T-cell (primary cell): ENCODE measurements at regions not wholly inside any gene's neighbourhood (a gene's known extent, or its start where the extent isn't known, plus 50 kb on each side); places are given as distances from the start of the nearest gene placed in this dataset.

Experiments
- ATAC-seq, 4 experiments: fragments of 200-7000 bp in 3 of 4; fragments of 150-1000 bp in 1 of 4; cut with Tn5 transposase; replicated peaks in 1 of 4; 1 replicate in 3 of 4; 2 replicates in 1 of 4; pipeline ENCODE4 v1.10.0; 2021; ENCODE audit warnings: moderate library complexity in 3 of 4, mild to moderate bottlenecking in 2 of 4, moderate number of reproducible peaks in 1 of 4
- CTCF ChIA-PET, 2 donors: fragments of 300-600 bp; sonication (Branson Sonifier 250); formaldehyde crosslinking; loops; one replicate each; lab custom pipeline; 2022; ENCODE audit warnings: antibody characterized with exemption in 2 of 2; lab: Charles Lee
- POLR2A ChIA-PET, 2 donors: fragments of 300-600 bp; sonication (Branson Sonifier 250); formaldehyde crosslinking; loops; one replicate each; lab custom pipeline; 2022; ENCODE audit warnings: antibody characterized with exemption in 2 of 2; lab: Charles Lee
- DNase-seq, 35 experiments: peaks; one replicate each; pipeline versions ENCODE4 v3.0.0 to v3.0.0-alpha.2; 2013 to 2023
- H3K27ac ChIP-seq: one replicate; pipeline ENCODE4 v1.5.1; 2013; ENCODE audit warnings: low read length
- H3K27me3 ChIP-seq, 2 experiments: replicated peaks in 1 of 2; 1 replicate in 1 of 2; 2 replicates in 1 of 2; pipeline versions ENCODE4 v1.6.1 to v1.7.0; 2013; ENCODE audit warnings: low read length in 1 of 2, mixed read lengths in 1 of 2; ENCODE audit not compliant: control insufficient read depth in 2 of 2, insufficient read depth in 2 of 2; ENCODE audit errors: extremely low read depth in 1 of 2
- H3K36me3 ChIP-seq, 2 donors: 1 replicate in 1 of 2; 2 replicates in 1 of 2; pipeline versions ENCODE4 v1.6.1 to v1.7.0; 2013; ENCODE audit warnings: low read length in 1 of 2; ENCODE audit not compliant: control insufficient read depth in 2 of 2, insufficient read depth in 1 of 2; ENCODE audit errors: extremely low read depth in 1 of 2
- H3K4me1 ChIP-seq, 2 experiments: 1 replicate in 1 of 2; 2 replicates in 1 of 2; pipeline versions ENCODE4 v1.6.1 to v1.7.0; 2013; ENCODE audit warnings: low read length in 2 of 2, mixed read lengths in 1 of 2; ENCODE audit not compliant: insufficient read depth in 2 of 2, control insufficient read depth in 1 of 2; ENCODE audit errors: extremely low read depth in 1 of 2
- H3K4me3 ChIP-seq, 2 donors: 1 replicate in 1 of 2; 2 replicates in 1 of 2; pipeline versions ENCODE4 v1.5.1 to v1.7.0; 2013; ENCODE audit warnings: mild to moderate bottlenecking in 2 of 2, low read length in 1 of 2, moderate library complexity in 1 of 2; ENCODE audit not compliant: control insufficient read depth in 1 of 2; ENCODE audit errors: extremely low read depth in 1 of 2
- H3K9me3 ChIP-seq: 2 replicates; pipeline ENCODE4 v1.7.0; 2013
- H3K27ac Mint-ChIP-seq, 2 donors: one replicate each; pipeline ENCODE4 v1.8.0; 2020 to 2021; ENCODE audit warnings: mild to moderate bottlenecking in 2 of 2, mixed read lengths in 2 of 2
- H3K27me3 Mint-ChIP-seq, 2 donors: one replicate each; pipeline ENCODE4 v1.8.0; 2021 to 2022; ENCODE audit warnings: mixed read lengths in 2 of 2
- H3K36me3 Mint-ChIP-seq: one replicate; pipeline ENCODE4 v1.8.0; 2021; ENCODE audit warnings: mixed read lengths
- H3K4me1 Mint-ChIP-seq, 3 donors: one replicate each; pipeline ENCODE4 v1.8.0; 2020 to 2022; ENCODE audit warnings: mixed read lengths in 3 of 3, mild to moderate bottlenecking in 1 of 3
- H3K4me3 Mint-ChIP-seq, 3 donors: one replicate each; pipeline ENCODE4 v1.8.0; 2020 to 2022; ENCODE audit warnings: mild to moderate bottlenecking in 3 of 3, mixed read lengths in 3 of 3, moderate library complexity in 3 of 3
- H3K9me3 Mint-ChIP-seq, 3 donors: one replicate each; pipeline ENCODE4 v1.8.0; 2020 to 2022; ENCODE audit warnings: mixed read lengths in 3 of 3
- WGBS: methylation state at CpG from one replicate; pipeline ENCODE4 v1.1.5; 2013; ENCODE audit warnings: missing lambda C conversion rate; ENCODE audit not compliant: insufficient coverage; 5-methylcytosine and 5-hydroxymethylcytosine counted together

DNA sequence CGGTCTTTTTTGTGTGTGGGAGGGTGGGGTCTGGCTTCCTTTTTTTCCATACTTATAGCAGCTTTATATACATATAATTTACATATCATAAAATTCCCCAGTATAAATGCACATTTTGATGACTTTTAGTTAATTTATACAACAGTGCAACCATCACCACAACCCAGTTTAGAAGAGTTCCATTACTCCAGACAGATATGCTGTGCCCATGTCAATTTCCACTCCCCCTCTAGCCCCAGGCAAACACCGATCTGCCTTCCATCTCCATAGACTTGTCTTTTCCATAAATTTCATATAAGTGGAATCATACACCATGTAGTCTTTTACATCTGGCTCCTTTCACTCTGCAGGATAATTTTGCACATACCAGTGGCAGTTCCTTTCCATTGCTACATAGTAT is 139.2 kb upstream of the SYT6 start:
- H3K27me3 Mint-ChIP-seq: no peaks in the 10 kb centered on the region
- H3K4me1 Mint-ChIP-seq: no peaks in the 10 kb centered on the region
- ChIA-PET CTCF (interaction anchor here (0.5 to 1.6 kb wide), 2 partner anchors 10 to 21 kb away, joined by 3 to 4 read pairs; no protein-coding TSS in a partner anchor), POLR2A (no interaction called here)
- Histone ChIP-seq H3K9me3 (no peaks in the 10 kb centered on the region), H3K4me3 (no peak overlapping the region), H3K4me1 (no peaks in the 10 kb centered on the region), H3K36me3 (no peaks in the 10 kb centered on the region), H3K27me3 (no peaks in the 10 kb centered on the region), H3K27ac (no peak overlapping the region)
- H3K4me3 Mint-ChIP-seq: no peak overlapping the region
- ATAC-seq (no peak), DNase-seq (no peak)
- 100% methylated on average over 1 of the region's 2 CpGs for WGBS
- no peak overlapping the region for H3K27ac Mint-ChIP-seq
- H3K9me3 Mint-ChIP-seq: no peaks in the 10 kb centered on the region
- no peaks in the 10 kb centered on the region for H3K36me3 Mint-ChIP-seq

DNA sequence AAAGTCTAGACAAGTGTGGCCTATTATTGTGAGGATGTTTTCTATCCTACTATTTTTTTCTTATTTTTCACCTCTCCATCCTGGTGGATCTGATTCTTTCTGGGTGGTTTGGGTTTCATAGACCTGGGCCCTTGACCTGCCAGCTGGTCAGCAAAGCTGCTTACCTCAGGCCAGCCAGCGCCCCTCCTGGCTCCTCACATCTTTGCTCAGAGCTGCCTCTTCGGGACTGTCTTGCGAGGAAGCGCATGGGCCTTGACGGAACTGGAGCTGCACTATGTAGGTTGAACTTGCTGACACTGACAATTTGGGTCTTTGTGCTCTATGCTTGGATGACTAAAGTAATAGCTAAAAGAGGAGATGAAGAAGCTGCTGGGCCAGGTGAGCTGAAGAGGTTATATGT is 138.5 kb upstream of the SYT6 start:
- H3K27me3 Mint-ChIP-seq: no peaks in the 10 kb centered on the region
- WGBS: 98% methylated on average over 5 of the region's 5 CpGs
- CTCF ChIA-PET: interaction anchor here (0.5 to 1.6 kb wide), 2 partner anchors 9 to 21 kb away, joined by 3 to 4 read pairs; no protein-coding TSS in a partner anchor

DNA sequence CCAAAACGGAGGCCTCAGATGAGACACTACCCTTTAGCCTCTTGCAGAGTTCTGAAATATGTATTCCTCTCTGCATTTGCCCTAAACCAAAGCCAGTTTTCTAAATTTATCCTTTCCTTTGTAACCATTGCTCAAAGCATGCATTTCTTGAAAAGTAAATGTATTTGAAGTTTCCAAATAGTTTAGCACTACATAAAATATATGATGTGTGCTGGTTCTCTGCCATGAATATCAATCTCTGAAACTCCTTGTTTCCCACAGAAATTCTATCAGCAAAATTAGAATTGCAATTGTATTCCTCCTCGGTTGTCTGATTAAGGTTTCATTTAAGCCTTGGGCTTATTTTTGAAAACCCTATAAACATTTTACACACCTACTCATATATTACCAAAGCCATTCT is 137.1 kb upstream of the SYT6 start:
- ChIA-PET CTCF (interaction anchor here in 1 of 2 donors (0.6 kb wide), 1 partner anchor 313 kb away, joined by 4 read pairs; no protein-coding TSS in a partner anchor), POLR2A (no interaction called here)
- DNase-seq (no peak), ATAC-seq (no peak)
- Histone ChIP-seq H3K27me3 (no peaks in the 10 kb centered on the region), H3K27ac (no peak overlapping the region), H3K36me3 (no peaks in the 10 kb centered on the region), H3K9me3 (no peaks in the 10 kb centered on the region), H3K4me3 (no peak overlapping the region), H3K4me1 (no peaks in the 10 kb centered on the region)
- no CpG with 5 or more reads among the region's 2 CpGs for WGBS
- Mint-ChIP-seq H3K9me3 (no peaks in the 10 kb centered on the region), H3K36me3 (no peaks in the 10 kb centered on the region), H3K27me3 (no peaks in the 10 kb centered on the region), H3K4me1 (peaks cover 0 to 1% (median 0%) of the 10 kb centered on the region in 3 donors), H3K4me3 (no peak overlapping the region), H3K27ac (no peak overlapping the region)

More for the DNA sequence above, 138.5 kb upstream of the SYT6 start:
- H3K4me1 Mint-ChIP-seq: no peaks in the 10 kb centered on the region
- DNase-seq (no peak), ATAC-seq (no peak)
- no peaks in the 10 kb centered on the region for H3K9me3 ChIP-seq
- no peak overlapping the region for H3K27ac ChIP-seq
- H3K36me3 ChIP-seq: no peaks in the 10 kb centered on the region
- no peaks in the 10 kb centered on the region for H3K9me3 Mint-ChIP-seq
- no peaks in the 10 kb centered on the region for H3K4me1 ChIP-seq
- POLR2A ChIA-PET: no interaction called here
- no peaks in the 10 kb centered on the region for H3K27me3 ChIP-seq
- no peak overlapping the region for H3K4me3 Mint-ChIP-seq
- H3K36me3 Mint-ChIP-seq: no peaks in the 10 kb centered on the region
- no peak overlapping the region for H3K4me3 ChIP-seq
- H3K27ac Mint-ChIP-seq: no peak overlapping the region

DNA sequence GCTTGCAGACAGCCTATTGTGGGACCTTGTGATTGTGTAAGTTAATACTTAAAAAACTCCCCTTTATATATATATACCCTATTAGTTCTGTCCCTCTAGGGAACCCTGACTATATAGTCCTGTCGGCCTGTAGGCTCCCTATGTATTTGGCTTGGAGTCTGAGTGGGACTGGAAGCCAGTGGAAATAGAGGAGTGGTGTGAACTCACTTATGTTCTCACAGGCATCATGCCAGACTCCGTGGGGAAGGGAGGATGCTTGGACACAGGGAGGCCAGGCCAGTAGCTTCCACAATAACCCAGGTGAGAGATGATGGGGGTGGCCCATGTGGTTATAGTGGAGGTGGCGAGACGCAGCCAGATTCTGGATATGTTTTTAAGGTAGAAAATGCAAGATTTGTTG is 136.7 kb upstream of the SYT6 start:
- POLR2A ChIA-PET: no interaction called here
- no peaks in the 10 kb centered on the region for H3K9me3 ChIP-seq
- WGBS: 100% methylated on average over 1 of the region's 4 CpGs
- Mint-ChIP-seq H3K27me3 (no peaks in the 10 kb centered on the region), H3K4me3 (no peak overlapping the region), H3K36me3 (no peaks in the 10 kb centered on the region), H3K27ac (no peak overlapping the region), H3K4me1 (peaks cover 0 to 1% (median 0%) of the 10 kb centered on the region in 3 donors), H3K9me3 (no peaks in the 10 kb centered on the region)
- ATAC-seq: no peak
- no peak overlapping the region for H3K4me3 ChIP-seq
- H3K36me3 ChIP-seq: no peaks in the 10 kb centered on the region
- no peak overlapping the region for H3K27ac ChIP-seq
- CTCF ChIA-PET: interaction anchor here in 1 of 2 donors (0.6 kb wide), 1 partner anchor 313 kb away, joined by 4 read pairs; no protein-coding TSS in a partner anchor
- DNase-seq: no peak
- no peaks in the 10 kb centered on the region for H3K27me3 ChIP-seq
- no peaks in the 10 kb centered on the region for H3K4me1 ChIP-seq

DNA sequence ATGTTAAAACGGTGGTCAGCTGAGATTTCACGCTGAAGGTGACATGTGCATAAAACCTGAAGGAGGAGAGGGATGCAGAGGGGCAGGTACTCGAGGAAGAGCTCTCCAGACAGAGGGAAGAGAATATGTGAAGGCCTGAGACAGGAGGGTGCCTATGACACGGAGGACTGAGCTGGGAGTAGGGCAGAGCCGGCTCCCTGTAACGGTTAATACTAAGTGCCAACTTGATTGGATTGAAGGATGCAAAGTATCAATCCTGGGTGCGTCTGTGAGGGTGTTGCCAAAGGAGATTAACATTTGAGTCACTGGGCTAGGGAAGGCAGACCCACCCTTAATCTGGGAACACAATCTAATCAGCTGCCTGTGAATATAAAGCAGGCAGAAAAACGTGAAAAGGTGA is 136.2 kb upstream of the SYT6 start:
- Mint-ChIP-seq H3K27ac (no peak overlapping the region), H3K27me3 (no peaks in the 10 kb centered on the region), H3K4me3 (no peak overlapping the region), H3K36me3 (no peaks in the 10 kb centered on the region), H3K4me1 (peaks cover 0 to 1% (median 0%) of the 10 kb centered on the region in 3 donors), H3K9me3 (no peaks in the 10 kb centered on the region)
- Histone ChIP-seq H3K36me3 (no peaks in the 10 kb centered on the region), H3K27ac (no peak overlapping the region), H3K4me1 (no peaks in the 10 kb centered on the region), H3K4me3 (no peak overlapping the region), H3K27me3 (no peaks in the 10 kb centered on the region), H3K9me3 (no peaks in the 10 kb centered on the region)
- POLR2A ChIA-PET: no interaction called here
- DNase-seq (no peak), ATAC-seq (no peak)
- CTCF ChIA-PET: interaction anchor here in 1 of 2 donors (0.6 to 1.2 kb wide), 3 partner anchors 9 to 299 kb away, joined by 3 to 8 read pairs (median 6); no protein-coding TSS in a partner anchor
- 66% methylated on average over 5 of the region's 8 CpGs for WGBS

DNA sequence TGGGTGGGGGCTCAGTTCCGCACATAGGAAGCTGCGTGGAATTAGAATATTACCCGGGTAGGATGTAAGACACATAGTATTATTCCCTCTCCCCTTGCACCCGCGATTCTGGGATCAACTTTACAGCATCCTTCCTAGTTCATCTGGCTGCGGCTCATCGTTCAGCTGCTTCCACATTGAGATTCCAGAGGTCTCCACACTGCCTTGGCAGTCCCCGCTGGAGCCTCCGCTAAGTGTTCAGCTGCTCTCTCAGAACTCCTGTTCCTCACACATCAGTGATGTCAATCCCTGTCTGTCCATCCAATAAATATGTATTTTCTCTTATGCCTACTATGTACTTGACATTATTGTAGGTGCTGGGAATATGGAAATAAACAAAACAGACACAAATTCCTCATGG is 135.6 kb upstream of the SYT6 start:
- H3K27ac Mint-ChIP-seq: no peak overlapping the region
- Histone ChIP-seq H3K36me3 (no peaks in the 10 kb centered on the region), H3K27me3 (no peaks in the 10 kb centered on the region), H3K4me1 (no peaks in the 10 kb centered on the region), H3K9me3 (no peaks in the 10 kb centered on the region), H3K27ac (no peak overlapping the region), H3K4me3 (no peak overlapping the region)
- ATAC-seq: no peak
- H3K4me3 Mint-ChIP-seq: no peak overlapping the region
- no peaks in the 10 kb centered on the region for H3K27me3 Mint-ChIP-seq
- ChIA-PET POLR2A (no interaction called here), CTCF (interaction anchor here in 1 of 2 donors (0.6 to 1.2 kb wide), 4 partner anchors 9 to 299 kb away, joined by 3 to 8 read pairs (median 4); no protein-coding TSS in a partner anchor)
- no peaks in the 10 kb centered on the region for H3K36me3 Mint-ChIP-seq
- no peaks in the 10 kb centered on the region for H3K9me3 Mint-ChIP-seq
- peaks cover 0 to 1% (median 0%) of the 10 kb centered on the region in 3 donors for H3K4me1 Mint-ChIP-seq
- no peak for DNase-seq
- WGBS: 98% methylated on average over 6 of the region's 9 CpGs
